ENCODE measurements at regions not wholly inside any gene's neighbourhood (a gene's known extent, or its start where the extent isn't known, plus 50 kb on each side); places are given as distances from the start of the nearest gene placed in this dataset.

- Histone ChIP-seq H3K79me1 (ENCODE audit: low read depth, low read length) (no peaks in the 10 kb centered on the region), H3K4me1 (replicated peaks in 1 of 4; ENCODE audit: control insufficient read depth in 3 of 4, insufficient read depth in 4 of 4, low read length in 3 of 4) (no peaks in the 10 kb centered on the region; a peak in 1 of 7 replicates), H3K18ac (ENCODE audit: extremely low read depth, low read length) (no peak overlapping the region), H3K4me2 (ENCODE audit: insufficient read depth in 1 of 2, low read depth in 2 of 2, low read length in 2 of 2) (no peak overlapping the region), H3K9me3 (ENCODE audit: insufficient read depth in 2 of 2, low read depth in 1 of 2, low read length in 1 of 2) (no peaks in the 10 kb centered on the region), H3K27me3 (replicated peaks in 1 of 4; ENCODE audit: control insufficient read depth in 3 of 4, extremely low read depth in 1 of 4, insufficient read depth in 3 of 4, low read length in 3 of 4) (peaks cover 0 to 6% (median 1%) of the 10 kb centered on the region in 4 experiments; a peak in 3 of 7 replicates), H3K14ac (ENCODE audit: insufficient read length) (no peak overlapping the region), H2BK15ac (ENCODE audit: low read length) (no peak overlapping the region), H4K5ac (ENCODE audit: insufficient read length, low read depth, low read length) (no peak overlapping the region), H3K4ac (replicated peaks; ENCODE audit: insufficient read length, low read depth, low read length) (no peak overlapping the region), H3K56ac (replicated peaks; ENCODE audit: insufficient read length, low read depth, low read length) (no peak overlapping the region), H3K27ac (ENCODE audit: low read depth, low read length) (no peak overlapping the region), H3K23ac (ENCODE audit: insufficient read length) (no peak overlapping the region), H3K9ac (replicated peaks in 1 of 4; ENCODE audit: extremely low read depth in 1 of 4, low read depth in 3 of 4, low read length in 3 of 4) (no peak overlapping the region), H3K4me3 (ENCODE audit: extremely low read depth in 1 of 4, insufficient read depth in 2 of 4, low read depth in 3 of 4, low read length in 4 of 4) (no peak overlapping the region), H4K91ac (replicated peaks; ENCODE audit: insufficient read length, low read length) (no peak overlapping the region), H2AFZ (ENCODE audit: low read length) (no peak overlapping the region), H2BK12ac (ENCODE audit: low read depth, low read length) (no peak overlapping the region), H2BK20ac (ENCODE audit: low read length) (no peak overlapping the region), H2BK5ac (ENCODE audit: low read depth, low read length) (no peak overlapping the region), H4K20me1 (replicated peaks in 1 of 2; ENCODE audit: control insufficient read depth in 1 of 2, insufficient read depth in 2 of 2, low read length in 2 of 2) (no peaks in the 10 kb centered on the region), H3K23me2 (ENCODE audit: low read depth, low read length) (no peaks in the 10 kb centered on the region), H3K79me2 (ENCODE audit: control insufficient read depth in 1 of 2, insufficient read depth in 2 of 2, low read length in 2 of 2) (no peaks in the 10 kb centered on the region), H4K8ac (ENCODE audit: extremely low read depth, insufficient read depth, low read length) (no peak overlapping the region), H2AK5ac (ENCODE audit: low read depth, low read length) (no peak overlapping the region), H3K36me3 (ENCODE audit: control insufficient read depth in 2 of 4, insufficient read depth in 4 of 4, low read length in 3 of 4) (no peaks in the 10 kb centered on the region), H2BK120ac (replicated peaks; ENCODE audit: low read depth, low read length) (no peak overlapping the region)
- FAIRE-seq (no peak), DNase-seq (ENCODE audit: low read depth in 1 of 2, low spot score in 2 of 2) (no peak)
- 96% methylated on average over 8 of the region's 8 CpGs; no CpG with 5 or more reads in 1 of the 2 experiments for WGBS, 2 experiments (ENCODE audit: extremely low coverage in 1 of 2, insufficient coverage in 1 of 2, insufficient read length in 1 of 2, insufficient replicate concordance in 2 of 2, low coverage in 1 of 2, low lambda C conversion rate in 2 of 2, missing lambda C conversion rate in 1 of 2)
- ChIA-PET POLR2A (ENCODE audit: partially characterized antibody) (no interaction called here), CTCF (ENCODE audit: partially characterized antibody) (interaction anchor here (1.4 kb wide), 1 partner anchor 33 kb away, joined by 6 read pairs; no protein-coding TSS in a partner anchor)
- TF ChIP-seq CHD2 (IDR thresholded peaks at IDR 0.05; ENCODE audit: low read length) (no peak), EZH2 (IDR thresholded peaks at IDR 0.05; ENCODE audit: low read depth, low read length, severe bottlenecking) (no peak), E2F6 (IDR thresholded peaks at IDR 0.05) (no peak), YY1 (IDR thresholded peaks at IDR 0.05; ENCODE audit: low read depth, low read length) (no peak), BACH1 (IDR thresholded peaks at IDR 0.05; ENCODE audit: low read length) (no peak), NANOG (IDR thresholded peaks at IDR 0.05; ENCODE audit: insufficient read depth, low read depth, low read length, poor library complexity, severe bottlenecking) (no peak), SP4 (IDR thresholded peaks at IDR 0.05; ENCODE audit: low read length) (no peak), SIRT6 (IDR thresholded peaks at IDR 0.05; ENCODE audit: low read length) (no peak), SIN3A (conservative IDR thresholded peaks at IDR 0.05 in 1 of 2, IDR thresholded peaks at IDR 0.05 in 1 of 2; ENCODE audit: low read depth in 1 of 2, low read length in 2 of 2) (no peak), ATF3 (IDR thresholded peaks at IDR 0.05; ENCODE audit: insufficient read depth, low read depth, low read length) (no peak), ZNF274 (IDR thresholded peaks at IDR 0.05; ENCODE audit: borderline replicate concordance, extremely low read depth, low read length) (no peak), RFX5 (IDR thresholded peaks at IDR 0.05; ENCODE audit: borderline replicate concordance, low read depth, low read length) (no peak), JUN (IDR thresholded peaks at IDR 0.05; ENCODE audit: low read depth, low read length) (no peak)
- TF ChIP-seq, protein P1, sequence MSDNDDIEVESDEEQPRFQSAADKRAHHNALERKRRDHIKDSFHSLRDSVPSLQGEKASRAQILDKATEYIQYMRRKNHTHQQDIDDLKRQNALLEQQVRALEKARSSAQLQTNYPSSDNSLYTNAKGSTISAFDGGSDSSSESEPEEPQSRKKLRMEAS (IDR thresholded peaks at IDR 0.05) = no peak
Measured at GRCh38 chr20:60486937-60487336, 528.7 kb downstream of the CDH26 start.

Data from H1 (cell line).